ENCODE measurements at regions not wholly inside any gene's neighbourhood (a gene's known extent, or its start where the extent isn't known, plus 50 kb on each side); places are given as distances from the start of the nearest gene placed in this dataset.

- no peak for TF ChIP-seq CTCF (IDR thresholded peaks at IDR 0.05)
- TF ChIP-seq POLR2A (IDR thresholded peaks at IDR 0.05) = no peak
- no peak for TF ChIP-seq EP300 (IDR thresholded peaks at IDR 0.05)
Observed at GRCh38 chrX:65877953-65878352, 161.9 kb downstream of the VSIG4 start.

Measured in tibial nerve (tissue), 4 donors.